Body of pancreas (tissue), 4 donors: ENCODE measurements at regions not wholly inside any gene's neighbourhood (a gene's known extent, or its start where the extent isn't known, plus 50 kb on each side); places are given as distances from the start of the nearest gene placed in this dataset.

Experiments used
- ATAC-seq: fragments of 150-250 bp; one replicate; pipeline ENCODE4 v1.9.1; 2016
- DNase-seq, 4 donors: peaks; one replicate each; pipeline ENCODE4 v3.0.0-alpha.2; 2019
- H3K27ac ChIP-seq, 4 donors: fragments of 200-600 bp; sonication (generic); 1 replicate in 3 of 4; 2 replicates in 1 of 4; pipeline versions ENCODE4 v1.5.1 to v1.6.1; 2016 to 2019; ENCODE audit warnings: mild to moderate bottlenecking in 1 of 4, mixed read lengths in 1 of 4, moderate library complexity in 1 of 4
- H3K27me3 ChIP-seq, 2 donors: fragments of 200-600 bp; sonication (generic); one replicate each; pipeline ENCODE4 v1.6.0; 2016; ENCODE audit warnings: mild to moderate bottlenecking in 1 of 2
- H3K36me3 ChIP-seq, 2 donors: fragments of 200-600 bp; sonication (generic); replicated peaks in 1 of 2; 2 replicates each; pipeline ENCODE4 v1.5.1; 2016; ENCODE audit warnings: low read depth in 2 of 2; ENCODE audit not compliant: insufficient read depth in 1 of 2
- H3K4me1 ChIP-seq: fragments of 200-600 bp; sonication (generic); one replicate; pipeline ENCODE4 v1.6.0; 2016
- H3K4me3 ChIP-seq, 2 donors: fragments of 200-600 bp; sonication (generic); 1 replicate in 1 of 2; 2 replicates in 1 of 2; pipeline ENCODE4 v1.5.1; 2016 to 2019
- H3K9me3 ChIP-seq, 3 donors: fragments of 200-600 bp; sonication (generic); 1 replicate in 2 of 3; 2 replicates in 1 of 3; pipeline ENCODE4 v1.5.1; 2016
- CTCF ChIP-seq, 7 experiments: fragments of 450-650 bp in 4 of 7; fragments of 200-600 bp in 3 of 7; sonication (generic) in 3 of 7; IDR thresholded peaks; one replicate each; pipeline ENCODE4 v1.5.1; 2016 to 2019; ENCODE audit warnings: antibody characterized with exemption in 7 of 7
- POLR2A ChIP-seq, 3 donors: fragments of 450-650 bp; IDR thresholded peaks; one replicate each; pipeline ENCODE4 v1.6.1; 2016; ENCODE audit warnings: antibody characterized with exemption in 3 of 3, mild to moderate bottlenecking in 2 of 3
- WGBS, 2 donors: methylation state at CpG; one replicate each; pipeline ENCODE4 v1.1.5; 2017; 5-methylcytosine and 5-hydroxymethylcytosine counted together
- intact Hi-C: fragments of 100-400 bp; cut with DNase I; formaldehyde crosslinking; loops from one replicate; pipeline ENCODE4 v1.15.1; 2023

GRCh38 chr14:49212721-49213120 is 373.5 kb downstream of the RPS29 start:
- ATAC-seq (no peak), DNase-seq (no peak)
- WGBS, 2 donors = 70 to 80% methylated on average over 4 of the region's 4 CpGs
- Histone ChIP-seq H3K27me3 (no peaks in the 10 kb centered on the region), H3K4me3 (no peak overlapping the region), H3K36me3 (no peaks in the 10 kb centered on the region), H3K9me3 (no peaks in the 10 kb centered on the region), H3K27ac (no peak overlapping the region), H3K4me1 (no peaks in the 10 kb centered on the region)
- intact Hi-C loops = no loop called here
- TF ChIP-seq CTCF (IDR thresholded peaks at IDR 0.05) (no peak), POLR2A (IDR thresholded peaks at IDR 0.05) (no peak)

DNA sequence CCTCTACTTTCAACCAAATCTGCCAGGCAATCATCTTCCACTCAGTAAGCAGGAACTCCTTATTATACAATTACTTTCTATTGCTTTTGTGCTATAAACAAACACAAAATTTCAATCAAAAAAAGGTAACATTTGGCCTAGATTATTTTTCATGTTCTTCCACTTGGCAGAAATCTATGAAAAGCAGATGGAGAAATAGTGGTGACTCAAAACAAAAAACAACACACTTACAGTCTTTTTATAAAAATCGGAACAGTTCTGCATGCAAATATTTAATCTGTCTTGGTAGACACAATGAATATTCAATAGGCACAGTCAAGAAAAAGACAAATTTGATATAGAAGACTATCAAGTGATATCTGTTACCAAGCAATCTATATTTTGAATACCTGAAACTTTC is 376.8 kb downstream of the RPS29 start:
- no peak for DNase-seq
- no peak for ATAC-seq
- Histone ChIP-seq H3K27ac (no peak overlapping the region), H3K9me3 (no peaks in the 10 kb centered on the region), H3K4me1 (no peaks in the 10 kb centered on the region), H3K27me3 (no peaks in the 10 kb centered on the region), H3K4me3 (no peak overlapping the region), H3K36me3 (no peaks in the 10 kb centered on the region)
- TF ChIP-seq POLR2A (IDR thresholded peaks at IDR 0.05) = no peak
- TF ChIP-seq CTCF (IDR thresholded peaks at IDR 0.05) = no peak
- intact Hi-C loops = no loop called here
- WGBS, 2 donors = 63 to 71% methylated on average over 1 of the region's 1 CpG

- Histone ChIP-seq H3K27me3 (no peaks in the 10 kb centered on the region), H3K27ac (no peak overlapping the region), H3K36me3 (no peaks in the 10 kb centered on the region), H3K4me3 (no peak overlapping the region), H3K9me3 (no peaks in the 10 kb centered on the region), H3K4me1 (no peaks in the 10 kb centered on the region)
- ATAC-seq (no peak), DNase-seq (no peak)
- intact Hi-C loops = no loop called here
- WGBS, 2 donors = 68 to 69% methylated on average over 9 of the region's 9 CpGs
- TF ChIP-seq CTCF (IDR thresholded peaks at IDR 0.05) (no peak), POLR2A (IDR thresholded peaks at IDR 0.05) (no peak)
Observed at GRCh38 chr14:49206828-49207227, 379.4 kb downstream of the RPS29 start.

DNA sequence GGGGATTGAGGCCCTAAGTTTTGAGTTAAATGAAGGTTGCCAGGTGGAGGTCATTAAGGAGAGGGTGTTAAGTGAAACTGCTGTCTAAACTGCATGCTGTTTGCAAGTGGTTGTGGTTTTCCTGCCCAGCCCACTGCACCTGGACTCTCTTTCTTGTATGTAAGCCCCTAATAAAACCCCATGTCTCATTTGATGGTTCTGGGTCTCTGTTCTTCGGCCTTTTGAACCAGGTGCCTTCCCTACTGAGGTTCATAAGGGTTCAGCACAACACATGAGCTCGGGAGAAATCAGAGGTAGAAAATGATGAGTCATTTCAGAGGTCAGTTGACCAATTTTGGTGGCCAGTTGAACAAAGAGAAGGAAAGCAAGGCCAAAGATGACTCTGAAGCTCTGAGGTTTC is 382.5 kb downstream of the RPS29 start:
- intact Hi-C loops = no loop called here
- WGBS, 2 donors = 56 to 58% methylated on average over 2 of the region's 2 CpGs
- Histone ChIP-seq H3K27ac (no peak overlapping the region), H3K4me3 (no peak overlapping the region), H3K9me3 (no peaks in the 10 kb centered on the region), H3K27me3 (no peaks in the 10 kb centered on the region), H3K36me3 (no peaks in the 10 kb centered on the region), H3K4me1 (no peaks in the 10 kb centered on the region)
- TF ChIP-seq POLR2A (IDR thresholded peaks at IDR 0.05) = no peak
- ATAC-seq = no peak
- DNase-seq = no peak

DNA sequence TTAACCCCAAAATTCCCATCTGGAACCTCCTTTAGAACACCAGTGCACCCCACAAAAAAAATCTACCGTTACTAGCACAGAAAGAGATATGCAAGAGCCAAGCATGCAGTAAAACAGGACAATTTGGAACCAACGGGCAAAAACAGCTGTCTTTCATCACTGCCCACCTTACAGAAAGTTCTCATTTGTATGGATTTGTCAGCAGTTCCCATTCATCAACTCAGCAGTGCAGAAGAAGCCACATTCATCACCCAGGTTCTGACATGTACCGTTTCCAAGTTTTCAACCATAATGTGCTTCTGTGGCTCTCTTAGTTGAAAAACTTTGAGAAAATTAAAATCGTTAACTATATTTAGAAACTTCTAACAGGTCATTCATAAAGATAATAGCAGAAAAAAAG is 387.0 kb downstream of the RPS29 start:
- 39% methylated on average over 4 of the region's 4 CpGs for WGBS, 2 donors
- Histone ChIP-seq H3K4me1 (no peaks in the 10 kb centered on the region), H3K27ac (no peak overlapping the region), H3K9me3 (no peaks in the 10 kb centered on the region), H3K4me3 (no peak overlapping the region), H3K36me3 (no peaks in the 10 kb centered on the region), H3K27me3 (no peaks in the 10 kb centered on the region)
- ATAC-seq (no peak), DNase-seq (no peak)
- intact Hi-C loops = no loop called here
- TF ChIP-seq POLR2A (IDR thresholded peaks at IDR 0.05) = no peak

DNA sequence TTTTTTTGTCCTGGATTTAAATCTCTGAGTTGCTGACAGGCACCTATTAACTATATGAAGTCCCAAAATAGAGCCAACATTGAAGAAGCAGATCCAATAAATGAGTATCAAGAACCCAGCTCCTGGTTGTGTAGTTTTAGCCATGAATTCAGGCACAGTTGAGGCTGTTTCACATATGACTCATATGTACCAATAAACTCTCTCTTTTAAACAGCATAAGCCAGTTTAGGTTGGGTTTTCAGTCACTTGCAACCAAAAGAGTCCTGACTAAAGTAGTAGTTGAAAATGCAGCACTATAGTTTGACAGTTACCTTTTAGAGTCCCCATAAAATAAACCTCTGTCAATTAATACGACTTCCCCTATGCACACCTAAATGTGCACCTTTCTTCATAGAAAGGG is 389.9 kb downstream of the RPS29 start:
- no peaks in the 10 kb centered on the region for H3K4me1 ChIP-seq
- H3K9me3 ChIP-seq = no peaks in the 10 kb centered on the region
- intact Hi-C loops = no loop called here
- 43 to 67% methylated on average over 1 of the region's 1 CpG for WGBS, 2 donors
- H3K36me3 ChIP-seq = no peaks in the 10 kb centered on the region
- no peak overlapping the region for H3K27ac ChIP-seq
- DNase-seq (no peak), ATAC-seq (no peak)
- no peaks in the 10 kb centered on the region for H3K27me3 ChIP-seq
- H3K4me3 ChIP-seq = no peak overlapping the region
- no peak for TF ChIP-seq CTCF (IDR thresholded peaks at IDR 0.05)
- no peak for TF ChIP-seq POLR2A (IDR thresholded peaks at IDR 0.05)
